AG10803 (cell line): ENCODE measurements at regions not wholly inside any gene's neighbourhood (a gene's known extent, or its start where the extent isn't known, plus 50 kb on each side); places are given as distances from the start of the nearest gene placed in this dataset.

ENCODE experiments used
- DNase-seq: peaks from one replicate; pipeline ENCODE4 v3.0.0; 2010; ENCODE audit warnings: low read depth
- H3K4me3 ChIP-seq: 2 replicates; pipeline ENCODE4 v1.5.1; 2011; ENCODE audit warnings: mild to moderate bottlenecking, low read length, control low read depth
- TF ChIP-seq, protein P1 (sequence below): conservative IDR thresholded peaks from 2 replicates; pipeline ENCODE4 v1.5.1; 2011; ENCODE audit warnings: mild to moderate bottlenecking, low read length, control low read depth, inconsistent platforms

DNA sequence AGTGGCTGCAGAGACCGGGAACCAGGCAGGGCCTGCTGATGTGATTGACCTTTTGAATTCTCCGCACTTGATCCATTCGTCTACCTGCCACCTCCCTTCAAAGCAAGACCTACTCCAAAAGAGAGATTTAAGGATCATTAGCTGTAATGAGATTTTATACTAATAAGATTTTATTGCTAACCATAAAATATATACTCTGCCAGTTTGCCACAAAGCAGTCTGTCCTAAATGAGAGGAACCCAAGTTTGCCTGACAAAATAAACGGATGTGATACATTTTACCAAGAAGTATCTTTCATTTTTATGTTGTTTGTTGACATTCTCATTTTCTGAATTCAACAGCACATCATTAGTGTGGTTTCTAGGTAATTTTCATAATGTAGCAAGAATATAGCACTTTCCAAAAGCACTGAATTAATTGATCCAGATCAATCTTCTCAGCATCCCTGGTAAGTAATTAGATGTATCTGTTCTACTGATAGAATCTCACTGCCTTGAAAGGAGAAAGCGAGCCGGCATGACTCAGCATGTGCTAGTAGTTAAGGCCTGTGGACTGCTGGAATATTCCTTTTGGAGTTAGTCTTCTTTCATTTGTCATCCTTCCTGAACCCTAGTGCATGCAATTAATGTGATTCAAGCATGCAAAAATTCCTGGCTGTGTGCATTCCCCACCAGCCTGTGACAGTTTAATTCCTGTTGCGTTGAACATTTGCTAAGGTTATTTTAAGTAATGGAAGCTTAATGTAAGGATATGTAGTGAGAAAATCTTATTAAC is 128.5 kb downstream of the ARL6IP6 start:
- TF ChIP-seq, protein P1, sequence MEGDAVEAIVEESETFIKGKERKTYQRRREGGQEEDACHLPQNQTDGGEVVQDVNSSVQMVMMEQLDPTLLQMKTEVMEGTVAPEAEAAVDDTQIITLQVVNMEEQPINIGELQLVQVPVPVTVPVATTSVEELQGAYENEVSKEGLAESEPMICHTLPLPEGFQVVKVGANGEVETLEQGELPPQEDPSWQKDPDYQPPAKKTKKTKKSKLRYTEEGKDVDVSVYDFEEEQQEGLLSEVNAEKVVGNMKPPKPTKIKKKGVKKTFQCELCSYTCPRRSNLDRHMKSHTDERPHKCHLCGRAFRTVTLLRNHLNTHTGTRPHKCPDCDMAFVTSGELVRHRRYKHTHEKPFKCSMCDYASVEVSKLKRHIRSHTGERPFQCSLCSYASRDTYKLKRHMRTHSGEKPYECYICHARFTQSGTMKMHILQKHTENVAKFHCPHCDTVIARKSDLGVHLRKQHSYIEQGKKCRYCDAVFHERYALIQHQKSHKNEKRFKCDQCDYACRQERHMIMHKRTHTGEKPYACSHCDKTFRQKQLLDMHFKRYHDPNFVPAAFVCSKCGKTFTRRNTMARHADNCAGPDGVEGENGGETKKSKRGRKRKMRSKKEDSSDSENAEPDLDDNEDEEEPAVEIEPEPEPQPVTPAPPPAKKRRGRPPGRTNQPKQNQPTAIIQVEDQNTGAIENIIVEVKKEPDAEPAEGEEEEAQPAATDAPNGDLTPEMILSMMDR = no peak
- no peak overlapping the region for H3K4me3 ChIP-seq
- peak; percentile 87 for DNase-seq

DNA sequence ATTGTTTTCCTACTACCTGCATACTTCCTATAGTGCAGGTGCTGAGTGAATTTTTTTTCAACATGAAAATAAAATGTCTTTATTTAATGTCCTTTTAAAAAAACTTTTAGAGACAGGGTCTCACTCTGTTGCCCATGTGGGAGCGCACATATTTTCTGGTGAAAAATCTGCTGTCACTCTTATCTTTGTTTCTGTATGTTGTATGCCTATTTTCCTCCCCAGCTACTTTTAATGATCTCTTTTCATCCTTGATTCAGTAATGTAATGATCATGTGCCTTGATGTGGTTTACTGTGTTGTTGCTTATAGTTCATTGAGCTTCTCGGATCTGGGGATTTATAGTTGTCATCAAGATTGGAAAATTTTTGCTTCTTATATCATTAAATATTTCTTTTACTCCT is 117.3 kb downstream of the ARL6IP6 start:
- DNase-seq = no peak
- TF ChIP-seq, protein P1 = no peak
- H3K4me3 ChIP-seq = no peak overlapping the region

DNA sequence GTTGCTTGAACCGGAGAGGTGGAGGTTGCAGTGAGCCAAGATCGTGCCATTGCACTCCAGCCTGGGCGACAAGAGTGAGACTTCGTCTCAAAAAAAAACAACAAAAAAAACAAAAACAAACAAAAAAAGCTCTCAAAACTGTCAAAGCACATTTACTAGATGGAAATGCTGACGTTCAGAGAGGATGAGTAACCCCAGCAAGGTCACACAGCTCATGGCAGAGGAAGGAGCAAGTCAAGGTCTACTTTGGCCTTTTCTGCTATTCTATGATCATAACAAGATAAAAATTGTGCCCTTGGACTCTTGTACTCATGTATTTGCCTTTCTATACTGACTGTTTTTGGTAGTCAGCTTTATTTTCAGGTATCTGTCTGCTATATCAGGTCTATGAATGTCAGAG is 109.5 kb downstream of the ARL6IP6 start:
- no peak overlapping the region for H3K4me3 ChIP-seq
- TF ChIP-seq, protein P1 = no peak
- DNase-seq = no peak

DNA sequence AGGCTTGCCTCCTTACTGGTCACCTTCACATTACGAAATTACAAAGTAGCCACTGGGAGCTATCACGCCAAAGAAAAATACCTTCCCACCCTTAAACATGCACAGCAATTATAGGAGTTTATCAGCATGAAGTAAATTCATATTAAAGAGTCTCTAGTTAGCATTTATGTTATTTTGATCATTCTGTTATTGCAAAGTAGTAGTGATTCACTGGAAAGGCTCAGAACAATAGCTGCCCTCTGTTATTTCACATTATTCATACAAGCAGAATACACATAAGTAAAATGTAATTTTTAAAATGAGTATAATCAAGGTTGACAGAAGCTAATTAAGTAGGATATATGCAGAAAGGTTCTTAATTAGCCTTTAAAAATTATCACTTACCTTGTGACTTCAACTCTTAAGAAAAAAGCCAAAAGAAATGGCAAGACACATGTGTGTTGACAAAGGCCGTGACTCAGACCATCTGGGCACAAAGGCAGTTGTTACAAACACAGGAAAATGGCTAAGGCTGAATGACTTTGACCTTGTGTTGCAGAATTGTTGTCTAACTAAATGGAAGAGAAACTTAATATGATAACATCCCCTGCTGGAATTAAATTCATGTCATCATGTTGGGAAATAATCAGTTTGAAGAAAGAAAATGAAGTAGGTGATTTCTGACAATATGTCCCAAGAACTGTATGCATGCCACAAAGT is 108.3 kb downstream of the ARL6IP6 start:
- TF ChIP-seq, protein P1 = no peak
- DNase-seq = peak; percentile 71
- H3K4me3 ChIP-seq = no peak overlapping the region

DNA sequence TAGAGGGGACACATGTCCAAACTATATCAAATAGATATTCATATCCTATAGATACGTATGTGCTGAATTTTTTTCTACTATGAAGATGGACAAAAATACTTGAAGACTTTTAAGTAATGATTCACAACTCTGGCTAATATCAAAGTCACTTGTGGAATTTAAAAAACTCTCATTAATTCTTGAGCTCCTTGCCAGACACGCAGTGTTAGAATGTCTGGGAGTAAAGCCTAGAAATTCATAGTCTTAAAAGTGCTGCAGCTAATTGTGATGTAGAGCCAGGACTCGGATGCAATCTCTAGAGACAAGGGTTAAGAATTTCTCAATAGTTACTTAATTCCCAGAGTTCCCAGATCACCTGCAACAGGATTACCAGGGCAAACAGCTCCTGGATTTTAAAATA is 107.4 kb downstream of the ARL6IP6 start:
- TF ChIP-seq, protein P1 = no peak
- no peak overlapping the region for H3K4me3 ChIP-seq
- DNase-seq = peak; percentile 93

DNA sequence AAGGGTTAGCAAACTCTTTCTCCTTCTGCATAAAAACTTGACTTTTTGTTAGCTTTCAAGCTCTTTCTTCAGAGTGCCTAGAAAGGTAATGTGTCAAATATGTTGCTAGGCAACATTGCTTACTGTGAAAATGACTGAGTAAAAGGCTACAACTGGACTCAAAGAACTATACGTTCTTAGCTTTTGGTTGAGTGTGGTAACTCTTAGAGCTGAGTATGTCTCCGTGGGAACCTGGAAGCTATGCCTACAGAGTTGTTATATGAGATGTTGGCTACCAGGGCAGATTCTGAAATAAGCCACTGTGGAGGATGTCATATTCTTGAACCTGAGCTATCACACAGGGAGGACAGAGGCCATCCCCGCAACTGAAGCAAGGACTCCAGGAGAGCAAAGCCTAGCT is 105.5 kb downstream of the ARL6IP6 start:
- no peak overlapping the region for H3K4me3 ChIP-seq
- TF ChIP-seq, protein P1 = no peak
- peak; percentile 6 for DNase-seq

DNA sequence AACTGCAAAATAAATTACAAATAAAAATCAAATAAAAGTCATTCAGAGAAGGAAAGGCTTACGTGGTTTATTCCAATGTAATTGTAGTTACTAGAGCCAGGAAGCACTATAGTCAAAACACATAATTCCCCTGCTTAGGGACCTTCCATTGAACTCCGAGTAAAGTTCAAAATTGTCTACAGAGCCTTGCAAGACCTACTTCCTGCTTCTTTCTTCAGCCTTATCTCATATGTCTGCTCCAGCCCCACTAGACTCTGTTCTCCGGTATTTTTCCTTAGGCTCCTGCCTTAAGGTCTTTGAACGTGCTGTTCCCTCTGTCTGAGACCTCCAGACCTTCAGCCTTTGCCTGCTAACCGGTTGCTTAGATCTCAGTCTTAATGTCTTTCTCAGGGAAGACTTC is 104.3 kb downstream of the ARL6IP6 start:
- no peak overlapping the region for H3K4me3 ChIP-seq
- TF ChIP-seq, protein P1 = no peak
- DNase-seq = no peak
